ENCODE measurements at regions not wholly inside any gene's neighbourhood (a gene's known extent, or its start where the extent isn't known, plus 50 kb on each side); places are given as distances from the start of the nearest gene placed in this dataset.

GRCh38 chr3:124516333-124516732, 213.9 kb upstream of the UMPS start:
- Mint-ChIP-seq H3K4me3 (ENCODE audit: unreplicated experiment) (no peak overlapping the region), H3K4me1 (ENCODE audit: unreplicated experiment) (peaks cover 24% of the 10 kb centered on the region), H3K27ac (ENCODE audit: unreplicated experiment) (no peak overlapping the region), H3K27me3 (ENCODE audit: unreplicated experiment) (no peaks in the 10 kb centered on the region), H3K36me3 (ENCODE audit: unreplicated experiment) (no peaks in the 10 kb centered on the region), H3K9me3 (ENCODE audit: unreplicated experiment) (no peaks in the 10 kb centered on the region)
- TF ChIP-seq, protein P1, sequence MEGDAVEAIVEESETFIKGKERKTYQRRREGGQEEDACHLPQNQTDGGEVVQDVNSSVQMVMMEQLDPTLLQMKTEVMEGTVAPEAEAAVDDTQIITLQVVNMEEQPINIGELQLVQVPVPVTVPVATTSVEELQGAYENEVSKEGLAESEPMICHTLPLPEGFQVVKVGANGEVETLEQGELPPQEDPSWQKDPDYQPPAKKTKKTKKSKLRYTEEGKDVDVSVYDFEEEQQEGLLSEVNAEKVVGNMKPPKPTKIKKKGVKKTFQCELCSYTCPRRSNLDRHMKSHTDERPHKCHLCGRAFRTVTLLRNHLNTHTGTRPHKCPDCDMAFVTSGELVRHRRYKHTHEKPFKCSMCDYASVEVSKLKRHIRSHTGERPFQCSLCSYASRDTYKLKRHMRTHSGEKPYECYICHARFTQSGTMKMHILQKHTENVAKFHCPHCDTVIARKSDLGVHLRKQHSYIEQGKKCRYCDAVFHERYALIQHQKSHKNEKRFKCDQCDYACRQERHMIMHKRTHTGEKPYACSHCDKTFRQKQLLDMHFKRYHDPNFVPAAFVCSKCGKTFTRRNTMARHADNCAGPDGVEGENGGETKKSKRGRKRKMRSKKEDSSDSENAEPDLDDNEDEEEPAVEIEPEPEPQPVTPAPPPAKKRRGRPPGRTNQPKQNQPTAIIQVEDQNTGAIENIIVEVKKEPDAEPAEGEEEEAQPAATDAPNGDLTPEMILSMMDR (IDR thresholded peaks at IDR 0.05), result no peak
- DNase-seq (ENCODE audit: extremely low spot score, unreplicated experiment), result no peak

DNA sequence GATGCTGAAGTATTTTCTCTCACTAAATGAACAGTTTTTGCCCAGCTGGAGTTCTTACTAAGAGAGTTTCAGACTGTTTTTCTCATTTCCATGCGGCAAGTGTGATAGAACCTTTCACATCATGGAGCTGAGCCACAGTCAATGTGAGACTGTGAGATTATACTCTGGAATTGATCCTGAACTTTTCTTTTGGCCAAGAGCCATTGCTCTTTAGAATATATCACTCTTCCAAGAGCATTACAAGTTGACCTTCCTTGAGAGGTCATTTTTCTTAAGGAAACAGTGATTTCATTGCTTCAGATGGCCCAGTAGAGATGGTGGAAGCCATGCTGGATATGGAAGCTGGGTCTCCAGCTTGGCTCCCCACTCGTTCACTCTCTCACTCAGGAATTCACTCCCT, 212.9 kb upstream of the UMPS start:
- Mint-ChIP-seq H3K4me3 (ENCODE audit: unreplicated experiment) (no peak overlapping the region), H3K27ac (ENCODE audit: unreplicated experiment) (no peak overlapping the region), H3K4me1 (ENCODE audit: unreplicated experiment) (peaks cover 25% of the 10 kb centered on the region), H3K9me3 (ENCODE audit: unreplicated experiment) (no peaks in the 10 kb centered on the region), H3K27me3 (ENCODE audit: unreplicated experiment) (no peaks in the 10 kb centered on the region), H3K36me3 (ENCODE audit: unreplicated experiment) (no peaks in the 10 kb centered on the region)
- TF ChIP-seq, protein P1 (IDR thresholded peaks at IDR 0.05), result no peak
- no peak for DNase-seq (ENCODE audit: extremely low spot score, unreplicated experiment)

DNA sequence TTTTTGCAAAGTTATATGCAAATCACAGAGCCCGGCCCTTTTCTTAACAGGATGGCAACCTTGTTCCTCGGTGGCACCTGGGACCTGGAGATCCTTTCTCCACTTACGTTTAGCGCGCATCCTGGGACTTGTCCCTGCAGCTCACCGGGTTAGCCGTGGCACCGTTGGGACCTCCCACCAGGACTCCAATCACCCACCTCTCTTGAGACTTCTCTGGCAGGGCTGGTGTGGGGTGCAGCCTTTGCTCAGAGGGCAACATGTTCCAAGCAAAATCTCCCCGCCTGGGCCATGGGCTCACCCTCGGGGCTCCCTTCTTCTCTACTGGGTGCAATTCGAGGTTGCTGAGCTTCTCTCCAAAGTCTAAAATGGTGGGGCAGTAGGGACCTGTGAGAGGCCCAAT, 211.9 kb upstream of the UMPS start:
- TF ChIP-seq, protein P1 (IDR thresholded peaks at IDR 0.05), result no peak
- Mint-ChIP-seq H3K4me1 (ENCODE audit: unreplicated experiment) (peaks cover 19% of the 10 kb centered on the region), H3K36me3 (ENCODE audit: unreplicated experiment) (no peaks in the 10 kb centered on the region), H3K4me3 (ENCODE audit: unreplicated experiment) (no peak overlapping the region), H3K9me3 (ENCODE audit: unreplicated experiment) (no peaks in the 10 kb centered on the region), H3K27me3 (ENCODE audit: unreplicated experiment) (no peaks in the 10 kb centered on the region), H3K27ac (ENCODE audit: unreplicated experiment) (no peak overlapping the region)
- no peak for DNase-seq (ENCODE audit: extremely low spot score, unreplicated experiment)

DNA sequence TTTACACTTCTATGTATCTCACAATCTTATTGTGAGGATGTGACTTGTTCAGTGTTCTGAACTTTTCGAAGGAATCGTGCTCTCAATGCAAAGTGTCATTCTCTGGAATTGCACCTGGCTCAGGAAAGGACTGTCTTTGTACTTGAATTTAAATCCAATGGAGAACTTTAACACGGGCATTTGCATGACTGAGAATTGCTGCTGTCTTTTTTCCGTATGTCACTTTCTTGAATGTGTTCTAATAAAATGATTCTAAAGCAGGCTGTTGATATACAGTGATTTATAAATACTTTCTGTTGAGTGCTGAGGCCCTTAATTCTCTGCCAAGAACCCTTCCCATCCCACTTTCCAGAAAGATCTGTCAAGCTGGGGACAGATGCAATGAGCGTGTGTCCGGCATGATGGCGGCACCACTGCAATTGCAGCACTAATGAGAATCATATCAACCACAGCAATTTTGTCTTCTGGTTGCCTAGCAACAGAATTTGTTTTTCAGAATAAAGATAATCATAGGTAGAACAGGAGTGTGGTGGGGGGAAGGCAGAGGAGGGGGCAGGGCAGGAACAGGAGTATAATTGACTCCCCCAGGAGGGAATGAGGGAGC, 210.6 kb upstream of the UMPS start:
- Mint-ChIP-seq H3K9me3 (ENCODE audit: unreplicated experiment) (no peaks in the 10 kb centered on the region), H3K4me1 (ENCODE audit: unreplicated experiment) (peaks cover 16% of the 10 kb centered on the region), H3K4me3 (ENCODE audit: unreplicated experiment) (no peak overlapping the region), H3K36me3 (ENCODE audit: unreplicated experiment) (no peaks in the 10 kb centered on the region), H3K27me3 (ENCODE audit: unreplicated experiment) (peaks cover 4% of the 10 kb centered on the region), H3K27ac (ENCODE audit: unreplicated experiment) (no peak overlapping the region)
- TF ChIP-seq, protein P1 (IDR thresholded peaks at IDR 0.05), result no peak
- no peak for DNase-seq (ENCODE audit: extremely low spot score, unreplicated experiment)

- Mint-ChIP-seq H3K4me3 (ENCODE audit: unreplicated experiment) (no peak overlapping the region), H3K27ac (ENCODE audit: unreplicated experiment) (no peak overlapping the region), H3K27me3 (ENCODE audit: unreplicated experiment) (peaks cover 4% of the 10 kb centered on the region), H3K9me3 (ENCODE audit: unreplicated experiment) (peaks cover 9% of the 10 kb centered on the region), H3K36me3 (ENCODE audit: unreplicated experiment) (no peaks in the 10 kb centered on the region), H3K4me1 (ENCODE audit: unreplicated experiment) (peaks cover 9% of the 10 kb centered on the region)
- TF ChIP-seq, protein P1 (IDR thresholded peaks at IDR 0.05), result no peak
- DNase-seq (ENCODE audit: extremely low spot score, unreplicated experiment), result no peak
Measured at GRCh38 chr3:124520970-124521369, 209.3 kb upstream of the UMPS start.

Measured in osteocyte (in vitro differentiated cells).